GM10266 (cell line): ENCODE measurements at regions not wholly inside any gene's neighbourhood (a gene's known extent, or its start where the extent isn't known, plus 50 kb on each side); places are given as distances from the start of the nearest gene placed in this dataset.
"Not testable (repeated sequence)": the region's sequence is repeated elsewhere in the genome, so short reads cannot be mapped to it uniquely, and the experiment has no call there.

ENCODE experiments used
- DNase-seq: peaks from one replicate; pipeline ENCODE4 v3.0.0; 2012; ENCODE audit errors: extremely low spot score
- CTCF ChIP-seq: IDR thresholded peaks from 2 replicates; pipeline ENCODE4 v1.5.1; 2012; ENCODE audit warnings: mild to moderate bottlenecking, low read depth; ENCODE audit not compliant: control insufficient read depth, insufficient read depth; ENCODE audit errors: missing control alignments

- no peak for TF ChIP-seq CTCF
Observed at GRCh38 chr6:140155451-140156126, 781.1 kb upstream of the CITED2 start.

GRCh38 chr6:140153703-140154102 is 779.3 kb upstream of the CITED2 start:
- no peak for TF ChIP-seq CTCF
- no peak for DNase-seq

More at GRCh38 chr6:140155451-140156126, 781.1 kb upstream of the CITED2 start:
- DNase-seq, result no peak

- DNase-seq, result not testable (repeated sequence)
Observed at GRCh38 chr6:140147825-140148814, 773.7 kb upstream of the CITED2 start.

DNA sequence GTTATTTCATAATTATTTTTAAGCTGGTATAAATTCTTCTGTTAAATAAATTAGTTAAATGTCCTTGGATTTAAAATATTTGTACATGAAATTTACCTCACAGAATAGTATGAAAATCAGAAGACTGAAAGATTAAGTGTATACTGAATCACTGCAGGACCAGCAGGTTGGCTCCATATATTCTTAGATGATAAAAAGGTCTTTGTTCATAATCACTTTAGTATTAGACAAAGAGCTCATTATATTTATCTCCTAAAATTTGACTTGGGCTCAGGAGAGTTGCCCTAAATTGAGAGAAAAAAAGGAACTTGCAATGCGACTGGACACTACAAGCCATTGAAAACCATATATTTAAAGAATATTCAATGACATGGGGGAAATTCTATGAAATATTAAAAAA is 766.4 kb upstream of the CITED2 start:
- TF ChIP-seq CTCF, result no peak
- no peak for DNase-seq

DNA sequence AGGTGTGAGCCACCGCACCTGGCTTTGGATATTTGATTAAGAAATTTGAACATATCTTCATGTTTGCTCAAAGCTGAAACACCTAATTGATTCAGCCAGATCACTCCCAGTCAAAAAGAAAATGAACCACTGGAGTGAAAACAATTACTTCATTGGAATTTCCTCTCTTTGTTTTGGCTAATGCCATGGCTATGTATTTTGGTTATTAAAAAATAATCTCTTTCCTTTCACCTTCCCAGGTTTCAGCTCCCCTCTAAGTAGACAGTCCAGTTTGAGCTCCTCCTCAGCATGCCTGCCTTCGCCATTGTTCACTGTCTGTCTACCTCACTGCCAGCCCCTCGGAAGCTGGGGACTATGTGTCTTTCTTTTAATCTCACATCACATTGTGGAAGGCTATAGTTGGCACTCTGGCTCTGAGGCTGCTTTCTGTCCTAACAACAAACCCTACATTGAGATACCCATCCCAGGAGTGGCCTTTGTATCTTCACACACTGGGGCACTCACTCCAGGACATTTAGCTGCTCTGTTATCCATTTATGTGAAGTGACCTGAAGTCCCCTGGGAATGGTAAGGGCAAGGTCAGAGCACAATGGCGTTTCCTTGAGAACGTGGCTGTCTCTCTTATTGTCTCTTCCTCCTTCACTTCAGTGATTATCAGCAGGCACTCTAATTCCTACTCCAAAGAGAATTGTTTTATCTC is 764.0 kb upstream of the CITED2 start:
- DNase-seq, result no peak
- no peak for TF ChIP-seq CTCF

DNA sequence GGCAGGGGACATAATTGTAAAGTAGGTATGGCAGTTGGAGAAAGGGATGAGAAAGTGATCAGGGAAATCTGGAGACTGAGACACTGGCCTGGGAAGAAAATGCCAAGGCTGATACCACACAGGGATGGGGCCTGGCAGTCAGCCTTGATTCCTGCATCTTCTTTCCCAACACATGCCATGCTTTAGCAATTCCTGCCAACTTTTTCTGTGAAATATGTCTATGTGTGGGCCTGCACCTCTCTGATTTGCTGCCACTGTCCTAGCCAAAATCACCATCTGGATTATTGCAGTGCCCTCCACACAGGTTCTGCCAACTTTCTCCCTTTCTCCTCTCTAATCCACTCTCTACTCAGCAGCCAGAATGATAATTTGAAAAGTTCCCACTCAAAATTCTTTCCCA is 759.8 kb upstream of the CITED2 start:
- no peak for TF ChIP-seq CTCF
- no peak for DNase-seq

DNA sequence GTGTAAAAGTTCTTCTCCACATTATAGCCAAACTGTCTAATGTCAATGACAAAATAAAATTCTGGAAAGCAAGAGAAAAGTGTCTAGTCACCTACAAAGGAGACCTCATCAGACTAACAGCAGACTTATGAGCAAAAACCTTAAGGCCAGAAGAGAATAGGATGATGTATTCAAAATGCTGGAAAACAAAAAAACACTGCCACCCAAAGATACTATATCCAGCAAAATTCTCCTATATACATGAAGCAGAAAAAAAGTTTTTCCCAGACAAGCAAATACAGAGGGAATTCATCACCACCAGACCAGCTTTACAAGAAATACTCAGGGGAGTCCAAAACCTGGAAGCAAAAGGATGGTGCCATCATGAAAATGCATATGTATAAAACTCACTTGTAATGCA is 755.6 kb upstream of the CITED2 start:
- DNase-seq, result no peak
- no peak for TF ChIP-seq CTCF
